ENCODE measurements at regions not wholly inside any gene's neighbourhood (a gene's known extent, or its start where the extent isn't known, plus 50 kb on each side); places are given as distances from the start of the nearest gene placed in this dataset.

DNA sequence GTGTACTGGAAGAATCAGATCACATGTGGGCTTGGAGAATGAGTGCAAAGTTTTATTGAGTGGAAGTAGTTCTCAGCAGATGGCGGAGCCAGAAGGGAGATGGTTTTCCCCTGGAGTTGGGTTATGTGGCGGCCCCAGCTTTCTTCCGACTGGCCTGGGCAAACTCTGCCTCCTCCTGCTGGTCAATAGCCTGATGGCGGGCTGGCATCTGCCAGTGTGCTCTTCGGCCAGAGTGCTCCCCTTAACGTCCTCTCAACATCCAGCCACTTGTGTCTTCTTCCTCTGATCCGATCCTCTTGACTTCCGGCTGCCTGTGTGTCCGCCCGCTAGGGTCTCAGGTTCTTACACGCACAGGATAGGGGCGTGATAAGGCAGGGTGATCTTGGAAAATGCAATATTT lies 741.3 kb downstream of the RNF144A start:
- no peak for FAIRE-seq
- no peak for DNase-seq (ENCODE audit: insufficient read length, low spot score)

GRCh38 chr2:7660816-7661215 lies 743.6 kb downstream of the RNF144A start:
- DNase-seq (ENCODE audit: insufficient read length, low spot score) (no peak), FAIRE-seq (no peak)

GRCh38 chr2:7661502-7661901 lies 744.3 kb downstream of the RNF144A start:
- no peak for DNase-seq (ENCODE audit: insufficient read length, low spot score)
- no peak for FAIRE-seq

- DNase-seq (ENCODE audit: insufficient read length, low spot score) (no peak), FAIRE-seq (no peak)
These were observed 748.7 kb downstream of the RNF144A start for GRCh38 chr2:7665880-7666279.

- DNase-seq (ENCODE audit: insufficient read length, low spot score) (no peak), FAIRE-seq (no peak)
These were observed 749.5 kb downstream of the RNF144A start for GRCh38 chr2:7666596-7667259.

- FAIRE-seq: no peak
- DNase-seq (ENCODE audit: insufficient read length, low spot score): no peak
These were observed 750.1 kb downstream of the RNF144A start for GRCh38 chr2:7667260-7667757.

- DNase-seq (ENCODE audit: insufficient read length, low spot score) (no peak), FAIRE-seq (no peak)
These were observed 753.9 kb downstream of the RNF144A start for GRCh38 chr2:7670905-7671641.

- no peak for FAIRE-seq
- no peak for DNase-seq (ENCODE audit: insufficient read length, low spot score)
These were observed 754.9 kb downstream of the RNF144A start for GRCh38 chr2:7672027-7672684.

- no peak for FAIRE-seq
- no peak for DNase-seq (ENCODE audit: insufficient read length, low spot score)
These were observed 755.5 kb downstream of the RNF144A start for GRCh38 chr2:7672685-7673071.

DNA sequence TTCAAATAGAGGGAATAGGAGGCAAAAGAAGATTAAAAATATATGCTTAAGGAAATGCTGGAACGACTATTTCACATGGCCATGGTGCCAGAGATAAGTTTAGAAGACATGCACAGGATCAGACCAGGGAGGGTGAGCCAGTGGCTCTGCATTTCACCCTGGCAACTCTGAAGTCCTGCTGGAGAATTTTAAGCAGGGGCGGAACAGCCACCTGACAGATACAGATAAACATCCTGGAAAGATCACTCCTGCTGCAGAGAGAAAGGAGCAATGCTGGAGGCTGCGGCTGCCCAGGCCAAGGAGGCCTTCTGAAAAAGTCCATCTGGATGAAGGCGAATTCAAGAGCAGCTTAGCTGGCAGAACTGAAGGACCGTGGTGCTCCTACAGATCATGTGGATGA lies 755.9 kb downstream of the RNF144A start:
- DNase-seq (ENCODE audit: insufficient read length, low spot score): no peak
- no peak for FAIRE-seq

DNA sequence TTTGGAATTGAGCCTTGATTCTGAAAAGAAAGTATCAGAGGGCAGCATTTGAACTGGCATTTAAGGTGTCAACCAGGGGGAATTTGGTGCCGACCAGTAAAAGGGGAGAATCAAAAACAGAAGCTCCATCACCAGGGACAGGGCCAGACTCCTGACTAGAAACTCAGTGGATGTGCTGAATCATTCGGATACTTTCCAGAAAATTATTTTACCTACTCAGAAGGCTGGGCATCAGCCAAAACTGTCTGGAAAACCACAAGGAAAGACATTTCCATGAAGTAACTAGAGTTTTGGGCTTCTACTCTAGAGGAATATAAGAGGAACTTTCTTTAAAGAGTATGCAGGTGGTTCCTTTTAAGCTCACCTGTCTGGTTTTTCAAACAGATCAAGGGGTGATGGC lies 756.6 kb downstream of the RNF144A start:
- no peak for FAIRE-seq
- no peak for DNase-seq (ENCODE audit: insufficient read length, low spot score)

- FAIRE-seq: no peak
- no peak for DNase-seq (ENCODE audit: insufficient read length, low spot score)
These were observed 757.4 kb downstream of the RNF144A start for GRCh38 chr2:7674606-7675005.

DNA sequence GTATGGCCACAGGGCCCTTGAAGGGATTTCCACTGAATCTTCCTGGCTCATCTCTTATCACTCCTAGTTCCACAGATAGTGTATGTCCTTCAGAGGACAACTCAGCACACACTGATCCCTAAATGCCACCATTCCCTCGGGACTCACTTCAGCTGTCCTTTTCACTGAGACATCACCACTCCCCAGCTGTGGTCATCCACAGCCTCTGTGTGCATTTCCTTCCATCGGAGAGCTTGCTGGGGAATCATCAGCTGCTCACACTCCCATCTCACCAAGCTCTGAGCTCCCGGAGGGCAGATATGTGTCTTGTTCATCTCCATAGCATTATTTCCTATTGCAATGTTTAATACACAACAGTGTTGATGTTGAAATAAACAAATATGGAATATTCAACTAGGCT lies 759.5 kb downstream of the RNF144A start:
- FAIRE-seq (no peak), DNase-seq (ENCODE audit: insufficient read length, low spot score) (no peak)

DNA sequence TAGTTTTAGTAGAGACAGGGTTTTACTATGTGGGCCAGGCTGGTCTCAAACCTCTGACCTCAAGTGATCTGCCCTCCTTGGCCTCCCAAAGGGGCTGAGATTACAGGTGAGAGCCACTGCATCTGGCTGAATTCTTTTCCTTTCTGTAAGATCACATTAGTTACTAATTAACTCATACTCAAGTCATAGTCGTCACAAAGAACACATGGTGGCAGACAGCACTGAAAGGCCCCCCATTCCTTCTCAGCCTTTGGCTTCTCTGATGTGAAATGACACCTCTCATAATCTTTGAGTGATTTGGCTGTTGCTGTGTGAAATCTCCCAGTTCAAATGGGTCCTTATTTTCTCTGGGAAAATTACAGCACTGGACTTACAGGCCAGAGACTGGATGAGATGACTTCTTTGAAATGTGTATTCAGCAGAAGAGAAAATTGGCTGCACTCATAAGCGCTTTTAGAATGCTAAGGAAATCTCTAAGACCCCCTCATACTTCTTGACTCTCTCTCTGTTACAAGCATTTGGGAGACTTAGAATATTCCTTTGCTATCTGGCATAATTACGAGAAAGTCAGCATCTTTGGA lies 764.8 kb downstream of the RNF144A start:
- FAIRE-seq: no peak
- no peak for DNase-seq (ENCODE audit: insufficient read length, low spot score)

GRCh38 chr2:7683196-7683595 lies 766.0 kb downstream of the RNF144A start:
- DNase-seq (ENCODE audit: insufficient read length, low spot score) (no peak), FAIRE-seq (no peak)

DNA sequence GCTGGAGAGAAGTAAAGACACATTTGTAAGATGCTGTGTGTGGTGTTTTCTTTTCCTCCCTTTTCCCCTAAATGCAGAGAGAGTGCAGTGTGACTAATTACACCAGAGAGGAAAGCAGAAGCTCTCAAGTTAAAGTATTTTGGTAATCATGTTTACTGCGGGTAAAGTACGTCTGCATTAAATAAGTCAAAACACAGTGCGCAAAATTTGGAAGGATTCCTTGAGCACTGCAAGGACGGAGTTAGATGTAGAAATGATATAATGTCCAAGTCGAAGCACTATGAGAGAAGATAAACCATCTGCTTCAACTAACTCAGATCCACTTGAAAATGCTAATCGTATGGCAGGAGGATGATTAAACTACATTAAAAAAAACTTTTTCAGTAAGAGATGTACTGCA lies 766.5 kb downstream of the RNF144A start:
- DNase-seq (ENCODE audit: insufficient read length, low spot score): no peak
- FAIRE-seq: no peak

DNA sequence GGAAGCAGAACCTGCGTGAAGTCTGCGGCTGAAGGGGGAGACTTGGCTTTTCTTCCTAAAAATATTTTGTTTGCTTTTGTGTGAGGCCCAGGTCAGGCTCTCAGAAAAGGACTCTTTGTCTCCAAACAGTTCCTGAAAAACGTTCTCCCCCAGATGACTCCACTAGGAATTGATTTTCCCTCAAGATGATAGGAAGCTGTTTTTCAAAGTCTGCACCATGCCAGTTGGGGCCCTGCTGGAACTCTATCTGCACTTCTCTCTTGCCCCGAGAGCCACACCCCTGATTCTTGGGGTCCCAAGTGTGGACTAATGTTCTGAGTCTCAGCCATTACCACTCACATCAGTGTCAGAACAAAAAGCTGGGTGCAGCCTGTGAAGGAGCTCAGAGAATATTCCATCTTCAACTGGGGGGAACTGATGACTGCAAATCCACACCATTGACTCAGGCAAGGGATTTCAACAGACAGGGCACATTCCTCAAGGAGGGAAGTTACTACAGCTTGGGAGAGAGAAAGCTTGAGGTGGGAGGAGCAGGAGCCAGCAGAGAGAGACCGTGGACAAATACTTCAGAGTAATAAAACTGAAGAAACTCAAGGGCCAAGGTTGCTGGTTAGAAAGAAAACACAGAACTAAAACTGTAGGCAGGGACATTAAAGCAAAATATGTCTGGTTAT lies 768.3 kb downstream of the RNF144A start:
- no peak for DNase-seq (ENCODE audit: insufficient read length, low spot score)

GRCh38 chr2:7686016-7686385 lies 768.8 kb downstream of the RNF144A start:
- DNase-seq (ENCODE audit: insufficient read length, low spot score): no peak
- FAIRE-seq: no peak

More for the DNA sequence above, 768.3 kb downstream of the RNF144A start:
- FAIRE-seq: no peak

GRCh38 chr2:7691961-7692656 lies 774.9 kb downstream of the RNF144A start:
- FAIRE-seq (no peak), DNase-seq (ENCODE audit: insufficient read length, low spot score) (no peak)

GRCh38 chr2:7692657-7693161 lies 775.5 kb downstream of the RNF144A start:
- no peak for DNase-seq (ENCODE audit: insufficient read length, low spot score)
- FAIRE-seq: no peak
